Right cardiac atrium (tissue), 5 donors: ENCODE measurements at regions not wholly inside any gene's neighbourhood (a gene's known extent, or its start where the extent isn't known, plus 50 kb on each side); places are given as distances from the start of the nearest gene placed in this dataset.
A peak's percentile ranks its signal among the peaks of the same experiment; 100 is the strongest.

Source experiments
- ATAC-seq, 2 donors: fragments of 200-7000 bp; cut with Tn5 transposase; one replicate each; pipeline versions ENCODE4 v1.8.0 to v1.9.1; 2020; ENCODE audit warnings: moderate library complexity in 2 of 2, mild to moderate bottlenecking in 1 of 2
- DNase-seq, 3 donors: peaks; one replicate each; pipeline ENCODE4 v3.0.0-alpha.2; 2020
- H3K27ac ChIP-seq: one replicate; pipeline ENCODE4 v1.5.1; 2013; ENCODE audit warnings: mild to moderate bottlenecking, low read length, control low read depth, moderate library complexity
- H3K27me3 ChIP-seq: one replicate; pipeline ENCODE4 v1.6.1; 2013; ENCODE audit not compliant: control insufficient read depth, insufficient read depth
- H3K4me1 ChIP-seq: one replicate; pipeline ENCODE4 v1.6.1; 2013; ENCODE audit warnings: low read length; ENCODE audit not compliant: control insufficient read depth, insufficient read depth
- H3K4me3 ChIP-seq: one replicate; pipeline ENCODE4 v1.5.1; 2013; ENCODE audit warnings: low read length, control low read depth
- H3K9me3 ChIP-seq: one replicate; pipeline ENCODE4 v1.6.1; 2013; ENCODE audit warnings: low read length; ENCODE audit not compliant: control insufficient read depth
- WGBS: extraction: QIAGEN DNeasy Blood & Tissue Kit; methylation state at CpG from one replicate; pipeline ENCODE4 v1.1.7; 2013; 5-methylcytosine and 5-hydroxymethylcytosine counted together
- intact Hi-C, 4 donors: fragments of 100-400 bp; cut with DNase I; formaldehyde crosslinking; loops; one replicate each; pipeline versions ENCODE4 v1.11.0 to v1.14.0; 2022 to 2023
- donor health status: healthy with polysubstance abuse.
- donor health status: DM: no; HTN: yes; CAD: no.
- donor health status: DM: no; HTN: no; CAD: no.
- donor health status: DM: no; HTN: yes; CAD: no; lungs with severe emphysema.
- donor health status: DM: yes; HTN: yes; CAD: no.

GRCh38 chr5:68822796-68823195 lies 271.0 kb upstream of the SLC30A5 start:
- H3K9me3 ChIP-seq: no peaks in the 10 kb centered on the region
- DNase-seq: no peak
- H3K4me1 ChIP-seq: no peaks in the 10 kb centered on the region
- intact Hi-C loops: no loop called here
- no peak for ATAC-seq
- 65% methylated on average over 1 of the region's 1 CpG for WGBS
- no peak overlapping the region for H3K27ac ChIP-seq
- H3K4me3 ChIP-seq: no peak overlapping the region
- H3K27me3 ChIP-seq: no peaks in the 10 kb centered on the region

GRCh38 chr5:68823301-68823700 lies 270.5 kb upstream of the SLC30A5 start:
- Histone ChIP-seq H3K9me3 (no peaks in the 10 kb centered on the region), H3K27ac (no peak overlapping the region), H3K4me3 (no peak overlapping the region), H3K4me1 (no peaks in the 10 kb centered on the region), H3K27me3 (no peaks in the 10 kb centered on the region)
- DNase-seq (no peak), ATAC-seq (no peak)
- intact Hi-C loops: no loop called here
- WGBS: 88% methylated on average over 6 of the region's 6 CpGs

GRCh38 chr5:68830377-68830898 lies 263.4 kb upstream of the SLC30A5 start:
- H3K4me1 ChIP-seq: no peaks in the 10 kb centered on the region
- H3K27ac ChIP-seq: no peak overlapping the region
- intact Hi-C loops: no loop called here
- no peak overlapping the region for H3K4me3 ChIP-seq
- no peaks in the 10 kb centered on the region for H3K27me3 ChIP-seq
- ATAC-seq (no peak), DNase-seq (no peak)
- WGBS: 94% methylated on average over 3 of the region's 3 CpGs
- H3K9me3 ChIP-seq: no peaks in the 10 kb centered on the region

DNA sequence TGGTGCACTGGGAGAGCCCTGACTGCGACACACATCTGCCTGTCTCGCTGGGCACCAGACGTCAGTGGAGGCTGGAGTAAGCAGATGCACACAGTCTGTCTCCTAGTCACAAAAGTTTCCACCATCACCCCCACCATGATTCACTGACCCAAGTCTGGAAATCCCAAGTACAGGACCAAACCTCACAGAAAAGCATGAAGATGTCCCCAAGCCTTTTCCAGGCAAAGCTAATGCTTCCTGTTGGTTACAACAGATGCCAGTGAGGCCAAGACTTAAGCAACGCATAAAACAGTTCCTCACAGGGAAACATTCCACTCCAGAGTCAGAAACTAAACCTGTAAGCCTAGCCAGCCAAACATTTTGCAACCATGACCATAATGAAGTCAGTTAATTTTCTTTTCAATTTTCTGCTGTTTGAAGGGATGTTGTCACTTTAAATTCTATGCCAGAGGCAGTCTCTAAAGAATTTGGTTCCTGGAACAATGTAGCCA lies 259.3 kb upstream of the SLC30A5 start:
- Histone ChIP-seq H3K4me1 (no peaks in the 10 kb centered on the region), H3K27me3 (no peaks in the 10 kb centered on the region), H3K9me3 (no peaks in the 10 kb centered on the region), H3K4me3 (no peak overlapping the region), H3K27ac (no peak overlapping the region)
- 86% methylated on average over 4 of the region's 4 CpGs for WGBS
- DNase-seq (no peak), ATAC-seq (peak; percentile 28 to 48)
- intact Hi-C loops: no loop called here

DNA sequence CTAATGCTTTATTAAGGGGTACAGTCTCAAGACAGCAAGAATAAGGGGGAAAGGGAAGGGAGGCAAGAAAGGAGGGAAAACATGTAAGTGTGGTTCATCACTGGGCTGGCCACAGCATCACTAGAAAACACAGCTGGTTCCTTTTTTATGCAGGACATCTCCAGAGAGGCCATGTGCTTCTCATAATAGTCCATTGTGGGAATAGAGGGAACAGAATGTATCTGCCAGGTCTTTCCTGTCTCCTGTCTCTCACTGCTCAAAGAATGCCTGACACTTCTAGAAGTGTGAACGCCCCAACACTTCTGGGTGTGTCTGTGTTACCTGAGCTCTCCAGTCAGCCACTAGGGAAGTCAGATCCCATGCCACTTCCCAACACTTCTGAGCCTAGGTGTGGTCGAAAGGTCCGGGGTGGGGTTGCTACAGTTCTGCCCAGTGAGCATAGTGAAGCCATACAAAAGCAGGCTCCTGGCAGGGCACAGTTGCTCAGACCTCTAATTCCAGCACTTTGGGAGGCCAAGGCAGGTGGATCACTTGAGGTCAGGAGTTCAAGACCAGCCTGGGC lies 255.6 kb upstream of the SLC30A5 start:
- Histone ChIP-seq H3K9me3 (no peaks in the 10 kb centered on the region), H3K27me3 (no peaks in the 10 kb centered on the region), H3K27ac (no peak overlapping the region), H3K4me3 (no peak overlapping the region), H3K4me1 (no peaks in the 10 kb centered on the region)
- no peak for ATAC-seq
- intact Hi-C loops: no loop called here
- DNase-seq: no peak
- 88% methylated on average over 3 of the region's 3 CpGs for WGBS

- no peaks in the 10 kb centered on the region for H3K4me1 ChIP-seq
These were observed 254.7 kb upstream of the SLC30A5 start for GRCh38 chr5:68839019-68839552.

GRCh38 chr5:68843624-68844364 lies 250.0 kb upstream of the SLC30A5 start:
- ATAC-seq: no peak
- Histone ChIP-seq H3K4me3 (no peak overlapping the region), H3K27me3 (no peaks in the 10 kb centered on the region), H3K4me1 (no peaks in the 10 kb centered on the region), H3K9me3 (no peaks in the 10 kb centered on the region), H3K27ac (no peak overlapping the region)
- DNase-seq: no peak
- WGBS: 91% methylated on average over 3 of the region's 3 CpGs
- intact Hi-C loops: no loop called here

More at GRCh38 chr5:68839019-68839552, 254.7 kb upstream of the SLC30A5 start:
- intact Hi-C loops: no loop called here
- 69% methylated on average over 5 of the region's 5 CpGs for WGBS
- ATAC-seq (no peak), DNase-seq (no peak)
- Histone ChIP-seq H3K4me3 (no peak overlapping the region), H3K27ac (no peak overlapping the region), H3K27me3 (no peaks in the 10 kb centered on the region), H3K9me3 (no peaks in the 10 kb centered on the region)

GRCh38 chr5:68845131-68845530 lies 248.7 kb upstream of the SLC30A5 start:
- ATAC-seq (no peak), DNase-seq (no peak)
- intact Hi-C loops: no loop called here
- no peaks in the 10 kb centered on the region for H3K27me3 ChIP-seq
- H3K9me3 ChIP-seq: no peaks in the 10 kb centered on the region
- no peaks in the 10 kb centered on the region for H3K4me1 ChIP-seq
- H3K4me3 ChIP-seq: no peak overlapping the region
- no peak overlapping the region for H3K27ac ChIP-seq

DNA sequence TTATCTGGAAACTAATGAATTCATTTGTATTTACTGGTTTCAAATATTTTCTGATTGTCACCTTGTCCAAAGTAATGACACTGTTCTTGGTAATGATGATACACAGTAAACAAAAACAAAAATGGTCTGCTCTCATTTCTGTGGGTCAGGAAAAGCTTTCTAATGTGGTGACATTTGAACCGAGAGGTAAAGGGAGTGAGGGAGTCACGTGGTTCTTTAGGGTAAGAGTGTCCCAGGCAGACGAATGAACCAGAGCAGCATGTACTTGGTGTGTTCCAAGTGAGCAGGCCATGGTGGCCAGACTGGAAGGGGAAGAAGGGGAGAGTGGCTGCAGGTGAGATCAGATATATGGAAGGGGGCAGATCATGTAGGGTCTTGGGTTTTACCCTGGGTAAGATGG lies 247.0 kb upstream of the SLC30A5 start:
- Histone ChIP-seq H3K9me3 (no peaks in the 10 kb centered on the region), H3K27me3 (no peaks in the 10 kb centered on the region), H3K4me1 (no peaks in the 10 kb centered on the region), H3K27ac (no peak overlapping the region), H3K4me3 (no peak overlapping the region)
- DNase-seq (no peak), ATAC-seq (no peak)
- intact Hi-C loops: no loop called here
- 90% methylated on average over 3 of the region's 3 CpGs for WGBS

- no peak for DNase-seq
- H3K4me1 ChIP-seq: no peaks in the 10 kb centered on the region
- no peak for ATAC-seq
- WGBS: 82% methylated on average over 3 of the region's 3 CpGs
- H3K27me3 ChIP-seq: no peaks in the 10 kb centered on the region
- no peak overlapping the region for H3K27ac ChIP-seq
- H3K9me3 ChIP-seq: no peaks in the 10 kb centered on the region
- no peak overlapping the region for H3K4me3 ChIP-seq
- intact Hi-C loops: no loop called here
These were observed 245.7 kb upstream of the SLC30A5 start for GRCh38 chr5:68848091-68848490.

- H3K4me3 ChIP-seq: no peak overlapping the region
- no peaks in the 10 kb centered on the region for H3K27me3 ChIP-seq
- H3K4me1 ChIP-seq: no peaks in the 10 kb centered on the region
- intact Hi-C loops: no loop called here
- no peak for ATAC-seq
- H3K9me3 ChIP-seq: no peaks in the 10 kb centered on the region
- no peak for DNase-seq
- H3K27ac ChIP-seq: no peak overlapping the region
These were observed 244.7 kb upstream of the SLC30A5 start for GRCh38 chr5:68849103-68849502.
